Left ventricle myocardium inferior (tissue), 1 donor: ENCODE measurements at regions not wholly inside any gene's neighbourhood (a gene's known extent, or its start where the extent isn't known, plus 50 kb on each side); places are given as distances from the start of the nearest gene placed in this dataset.

ENCODE experiments used
- DNase-seq: peaks from one replicate; pipeline ENCODE4 v3.0.0-alpha.2; 2020
- H3K27ac ChIP-seq: fragments of 200-600 bp; replicated peaks from 2 replicates; pipeline ENCODE4 v1.8.0; 2021
- H3K27me3 ChIP-seq: fragments of 200-600 bp; 2 replicates; pipeline ENCODE4 v1.8.0; 2021; ENCODE audit warnings: low read depth
- H3K36me3 ChIP-seq: fragments of 200-600 bp; 2 replicates; pipeline ENCODE4 v1.8.0; 2021
- H3K4me1 ChIP-seq: fragments of 200-600 bp; 2 replicates; pipeline ENCODE4 v1.8.0; 2021
- H3K4me3 ChIP-seq: fragments of 200-600 bp; 2 replicates; pipeline ENCODE4 v1.8.0; 2021; ENCODE audit warnings: mild to moderate bottlenecking, moderate library complexity
- H3K9me3 ChIP-seq: fragments of 200-600 bp; replicated peaks from 2 replicates; pipeline ENCODE4 v1.8.0; 2021
- intact Hi-C: fragments of 100-400 bp; cut with micrococcal nuclease; formaldehyde crosslinking; loops from one replicate; pipeline ENCODE4 v1.11.0; 2022
- TF ChIP-seq, protein P1 (sequence below): fragments of 200-600 bp; IDR thresholded peaks from 2 replicates; pipeline ENCODE4 v1.8.0; 2021; ENCODE audit warnings: antibody characterized with exemption, mild to moderate bottlenecking, borderline replicate concordance
- donor health status: DM: no; HTN: yes; CAD: no; lungs with severe emphysema.

DNA sequence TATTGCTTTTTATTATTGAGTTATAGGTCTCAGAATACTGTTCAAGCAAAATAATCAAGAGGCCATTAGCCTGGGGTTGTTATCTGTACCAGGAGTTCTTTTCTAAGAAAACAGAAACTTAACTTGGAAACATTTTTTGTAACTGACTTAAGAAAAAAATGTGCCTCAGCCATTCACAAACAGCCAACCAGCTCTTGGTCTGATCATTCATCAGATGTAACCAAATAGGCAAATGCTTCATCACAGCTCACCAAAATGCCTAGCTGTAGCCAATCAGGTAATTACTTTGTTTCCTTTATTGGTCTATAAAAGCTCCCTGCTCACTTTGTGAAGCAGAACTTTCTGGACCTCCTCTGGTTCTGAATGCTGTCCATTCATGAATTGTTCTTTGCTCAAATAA is 387.7 kb downstream of the FAT4 start:
- no peak overlapping the region for H3K27ac ChIP-seq
- H3K36me3 ChIP-seq = no peaks in the 10 kb centered on the region
- no peaks in the 10 kb centered on the region for H3K4me1 ChIP-seq
- no peaks in the 10 kb centered on the region for H3K27me3 ChIP-seq
- no peak overlapping the region for H3K4me3 ChIP-seq
- DNase-seq = no peak
- peaks cover 7% of the 10 kb centered on the region for H3K9me3 ChIP-seq
- intact Hi-C loops = no loop called here
- TF ChIP-seq, protein P1, sequence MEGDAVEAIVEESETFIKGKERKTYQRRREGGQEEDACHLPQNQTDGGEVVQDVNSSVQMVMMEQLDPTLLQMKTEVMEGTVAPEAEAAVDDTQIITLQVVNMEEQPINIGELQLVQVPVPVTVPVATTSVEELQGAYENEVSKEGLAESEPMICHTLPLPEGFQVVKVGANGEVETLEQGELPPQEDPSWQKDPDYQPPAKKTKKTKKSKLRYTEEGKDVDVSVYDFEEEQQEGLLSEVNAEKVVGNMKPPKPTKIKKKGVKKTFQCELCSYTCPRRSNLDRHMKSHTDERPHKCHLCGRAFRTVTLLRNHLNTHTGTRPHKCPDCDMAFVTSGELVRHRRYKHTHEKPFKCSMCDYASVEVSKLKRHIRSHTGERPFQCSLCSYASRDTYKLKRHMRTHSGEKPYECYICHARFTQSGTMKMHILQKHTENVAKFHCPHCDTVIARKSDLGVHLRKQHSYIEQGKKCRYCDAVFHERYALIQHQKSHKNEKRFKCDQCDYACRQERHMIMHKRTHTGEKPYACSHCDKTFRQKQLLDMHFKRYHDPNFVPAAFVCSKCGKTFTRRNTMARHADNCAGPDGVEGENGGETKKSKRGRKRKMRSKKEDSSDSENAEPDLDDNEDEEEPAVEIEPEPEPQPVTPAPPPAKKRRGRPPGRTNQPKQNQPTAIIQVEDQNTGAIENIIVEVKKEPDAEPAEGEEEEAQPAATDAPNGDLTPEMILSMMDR = no peak

DNA sequence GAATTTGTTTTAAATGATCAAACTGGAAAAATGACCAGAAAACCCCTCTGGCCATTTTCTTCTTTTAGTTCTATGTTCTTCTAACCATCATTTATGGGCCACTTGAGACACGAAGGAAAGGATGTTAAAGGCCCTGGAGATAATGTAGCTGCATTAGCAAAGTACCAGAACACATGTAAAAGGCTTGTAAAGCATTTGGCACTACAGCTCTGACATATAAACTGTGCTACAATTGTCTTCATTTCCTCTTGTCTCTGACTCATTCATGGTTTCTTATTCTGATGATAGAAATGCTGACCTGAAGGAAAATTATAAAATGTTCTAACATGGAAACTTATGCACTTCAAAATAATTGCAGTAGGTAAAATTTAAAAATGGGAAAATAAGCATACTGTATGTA is 388.7 kb downstream of the FAT4 start:
- Histone ChIP-seq H3K27ac (no peak overlapping the region), H3K4me3 (no peak overlapping the region), H3K4me1 (no peaks in the 10 kb centered on the region), H3K36me3 (no peaks in the 10 kb centered on the region), H3K27me3 (no peaks in the 10 kb centered on the region), H3K9me3 (no peaks in the 10 kb centered on the region)
- intact Hi-C loops = no loop called here
- DNase-seq = no peak
- TF ChIP-seq, protein P1 = no peak

DNA sequence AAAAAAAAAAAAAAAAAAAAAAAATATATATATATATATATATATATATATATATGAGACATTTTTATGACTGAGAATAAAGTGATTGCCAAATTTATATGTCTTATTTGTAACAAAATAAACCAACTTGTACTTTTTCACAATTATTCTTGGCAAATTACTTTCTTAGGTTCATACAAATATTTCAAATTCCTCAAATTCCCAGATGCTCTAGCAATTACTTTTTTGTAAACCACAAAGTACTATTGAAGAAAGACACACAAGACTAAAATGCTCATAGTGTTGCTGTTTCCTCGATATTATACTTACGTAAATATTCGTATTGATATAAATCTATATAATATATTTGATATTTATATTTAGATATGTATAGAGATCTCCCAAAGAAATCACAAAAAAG is 390.0 kb downstream of the FAT4 start:
- H3K4me1 ChIP-seq = no peaks in the 10 kb centered on the region
- no peak overlapping the region for H3K4me3 ChIP-seq
- no peaks in the 10 kb centered on the region for H3K36me3 ChIP-seq
- H3K27ac ChIP-seq = no peak overlapping the region
- no peak for DNase-seq
- no peaks in the 10 kb centered on the region for H3K9me3 ChIP-seq
- TF ChIP-seq, protein P1 = no peak
- H3K27me3 ChIP-seq = no peaks in the 10 kb centered on the region
- intact Hi-C loops = no loop called here

DNA sequence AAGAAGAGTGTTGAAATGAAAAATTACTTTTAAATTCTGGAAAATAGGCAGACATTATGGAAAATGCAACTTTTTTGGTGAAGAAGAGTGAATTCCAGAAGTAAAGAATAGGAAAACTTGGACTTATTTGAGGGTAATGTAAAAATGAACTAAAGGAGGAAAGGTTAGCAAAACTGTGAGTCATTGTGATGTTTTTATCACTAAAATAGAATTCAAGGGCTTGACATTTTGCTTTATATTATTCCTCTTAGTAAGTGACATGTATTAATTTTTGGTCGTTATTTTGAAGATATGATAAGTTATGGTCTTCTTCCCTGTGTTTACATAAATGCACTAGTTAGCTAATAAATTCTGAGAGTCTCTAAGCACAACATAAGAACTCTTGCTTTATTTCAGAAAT is 390.9 kb downstream of the FAT4 start:
- no peaks in the 10 kb centered on the region for H3K27me3 ChIP-seq
- H3K9me3 ChIP-seq = no peaks in the 10 kb centered on the region
- no peak for DNase-seq
- TF ChIP-seq, protein P1 = no peak
- H3K36me3 ChIP-seq = no peaks in the 10 kb centered on the region
- no peaks in the 10 kb centered on the region for H3K4me1 ChIP-seq
- intact Hi-C loops = no loop called here
- H3K27ac ChIP-seq = no peak overlapping the region
- H3K4me3 ChIP-seq = no peak overlapping the region

DNA sequence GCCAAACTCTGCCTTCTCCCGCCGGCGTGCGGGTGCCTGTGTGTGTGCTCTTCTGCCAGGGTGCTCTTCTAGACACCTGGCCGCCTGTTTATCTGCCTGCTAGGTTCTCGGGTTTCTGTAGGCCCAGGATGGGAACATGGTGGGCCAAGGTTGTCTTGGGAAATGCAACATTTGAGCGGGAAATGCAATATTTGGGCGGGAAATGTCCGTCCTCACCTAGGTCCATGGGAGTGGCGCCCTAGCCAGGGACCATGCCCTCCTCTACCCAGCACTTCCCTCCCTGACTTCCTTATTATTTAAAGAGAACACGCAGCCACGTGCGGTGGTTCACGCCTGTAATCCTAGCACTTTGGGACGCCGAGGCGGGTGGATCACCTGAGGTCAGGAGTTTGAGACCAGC is 392.6 kb downstream of the FAT4 start:
- TF ChIP-seq, protein P1 = no peak
- Histone ChIP-seq H3K27ac (no peak overlapping the region), H3K4me3 (no peak overlapping the region), H3K36me3 (no peaks in the 10 kb centered on the region), H3K27me3 (no peaks in the 10 kb centered on the region), H3K4me1 (no peaks in the 10 kb centered on the region), H3K9me3 (no peaks in the 10 kb centered on the region)
- intact Hi-C loops = no loop called here
- DNase-seq = no peak

DNA sequence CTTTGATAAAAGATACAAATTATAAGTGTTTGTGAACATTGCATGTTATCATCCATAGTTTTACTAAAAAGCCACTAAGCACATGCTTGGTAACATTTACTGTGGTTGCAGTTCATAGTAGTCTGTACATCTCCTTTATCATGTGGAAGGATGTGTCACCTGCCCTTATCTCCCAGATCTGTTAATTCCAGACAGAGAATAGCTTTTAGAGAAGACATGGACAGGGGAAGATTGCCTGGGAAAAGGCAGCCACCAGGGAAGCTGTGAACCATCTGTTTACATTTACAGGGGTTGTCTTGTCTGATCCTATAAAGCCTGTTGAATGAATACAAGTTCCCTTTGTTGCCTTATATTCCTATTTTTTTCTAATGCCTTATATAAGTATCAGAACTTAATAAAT is 396.0 kb downstream of the FAT4 start:
- no peaks in the 10 kb centered on the region for H3K36me3 ChIP-seq
- H3K4me3 ChIP-seq = no peak overlapping the region
- H3K9me3 ChIP-seq = no peaks in the 10 kb centered on the region
- intact Hi-C loops = no loop called here
- DNase-seq = no peak
- H3K27ac ChIP-seq = no peak overlapping the region
- no peaks in the 10 kb centered on the region for H3K4me1 ChIP-seq
- no peaks in the 10 kb centered on the region for H3K27me3 ChIP-seq
- TF ChIP-seq, protein P1 = no peak
